GM19328 (cell line): ENCODE measurements at regions not wholly inside any gene's neighbourhood (a gene's known extent, or its start where the extent isn't known, plus 50 kb on each side); places are given as distances from the start of the nearest gene placed in this dataset.

Source experiments
- ATAC-seq: cut with Tn5 transposase; IDR thresholded peaks from one replicate; pipeline ENCODE4 v1.9.1; 2021; ENCODE audit warnings: mild to moderate bottlenecking, moderate library complexity; ENCODE audit not compliant: unreplicated experiment

DNA sequence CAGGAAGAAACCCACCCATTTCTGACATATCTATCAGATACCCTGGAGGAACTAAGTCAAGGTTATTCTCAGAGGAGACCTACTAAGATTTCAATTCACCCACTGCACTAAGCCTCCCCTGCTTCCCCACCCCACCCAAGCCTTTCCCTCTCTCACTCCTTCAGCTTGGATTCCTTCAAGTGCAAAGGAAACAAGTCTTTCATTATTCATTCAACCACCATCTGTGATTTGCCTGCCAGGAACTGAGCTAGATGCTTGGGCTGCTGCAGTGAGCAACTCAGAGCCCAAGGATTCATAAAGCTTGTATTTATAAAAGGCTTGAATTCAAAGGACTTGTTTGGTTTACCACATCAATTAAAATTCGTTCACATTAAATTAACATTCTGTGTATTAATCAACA, 161.3 kb downstream of the GXYLT1 start:
- ATAC-seq = no peak

DNA sequence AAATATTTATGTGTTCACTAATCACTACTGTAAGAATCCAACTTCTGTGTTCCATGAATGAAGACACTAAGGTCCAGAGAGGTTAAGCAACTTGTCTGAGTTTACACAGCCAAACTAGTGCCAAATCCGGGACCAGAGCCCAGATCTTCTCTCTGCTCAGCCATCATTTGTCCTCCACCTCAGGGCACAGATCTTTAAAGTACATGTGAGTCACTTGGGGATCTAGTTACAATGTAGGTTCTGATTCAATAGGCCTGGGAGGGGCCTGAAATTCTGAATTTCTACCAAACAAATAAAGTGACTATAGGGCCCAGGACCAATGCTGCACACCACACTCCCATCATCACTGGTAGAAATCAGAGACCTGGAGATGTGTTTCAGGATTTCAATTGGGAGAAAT, 162.9 kb downstream of the GXYLT1 start:
- ATAC-seq = no peak

GRCh38 chr12:41981013-41981412, 163.7 kb downstream of the GXYLT1 start:
- no peak for ATAC-seq

GRCh38 chr12:41980390-41980789, 164.3 kb downstream of the GXYLT1 start:
- no peak for ATAC-seq

DNA sequence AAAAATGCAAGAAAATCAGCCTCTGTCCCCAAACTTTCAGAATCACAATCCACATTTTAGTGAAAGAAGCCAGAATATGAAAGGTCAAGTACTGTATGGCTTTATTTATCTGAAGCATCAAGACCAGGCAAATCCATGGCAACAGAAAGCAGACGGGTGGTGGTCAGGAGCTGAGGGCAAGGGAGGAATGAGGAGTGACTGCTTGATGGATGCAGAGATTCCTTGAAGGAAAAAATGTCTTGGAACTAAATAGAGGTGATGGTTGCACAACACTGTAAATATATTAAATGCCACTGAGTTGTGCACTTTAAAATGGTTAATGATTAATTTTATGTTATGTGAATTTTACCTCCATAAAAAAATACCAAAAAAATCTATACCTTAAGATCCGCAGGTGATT, 165.1 kb downstream of the GXYLT1 start:
- no peak for ATAC-seq

DNA sequence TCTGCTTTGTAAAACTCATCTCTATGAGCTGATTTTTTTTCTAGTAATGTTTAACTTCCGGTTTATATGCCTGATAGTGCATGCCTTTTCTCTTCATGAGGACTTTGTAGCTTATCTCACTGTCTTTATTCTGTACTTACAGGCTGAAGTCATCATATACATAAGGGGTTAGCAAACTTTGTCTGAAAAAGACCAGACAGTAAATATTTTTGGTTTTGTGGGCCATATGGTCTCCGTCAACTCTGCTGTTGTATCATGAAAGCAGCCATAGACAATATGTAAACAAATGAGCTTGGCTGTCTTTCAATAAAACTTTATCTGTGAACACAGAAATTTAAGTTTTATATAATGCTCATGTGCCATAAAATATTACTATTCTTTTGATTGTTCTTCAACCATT, 172.1 kb downstream of the GXYLT1 start:
- ATAC-seq = no peak

DNA sequence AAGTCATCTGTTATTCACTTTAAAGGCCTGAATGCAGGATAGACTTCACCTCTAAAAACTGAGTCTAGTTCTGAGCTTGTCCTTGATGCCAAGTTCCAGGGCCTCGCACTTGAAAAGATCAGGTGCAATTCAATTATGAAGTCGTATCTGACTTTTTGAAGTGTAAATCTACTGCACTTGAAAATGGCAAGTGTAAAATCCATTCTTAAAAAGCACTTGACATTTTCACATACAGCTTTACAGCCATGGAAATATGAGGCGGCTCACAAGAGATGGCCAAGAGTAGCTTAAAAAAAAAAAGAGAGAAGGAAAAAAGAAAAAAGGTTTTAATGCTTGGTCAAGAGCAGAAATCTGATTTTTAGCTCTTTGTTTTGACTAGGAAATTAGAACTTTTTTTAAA, 172.5 kb downstream of the GXYLT1 start:
- ATAC-seq = no peak

DNA sequence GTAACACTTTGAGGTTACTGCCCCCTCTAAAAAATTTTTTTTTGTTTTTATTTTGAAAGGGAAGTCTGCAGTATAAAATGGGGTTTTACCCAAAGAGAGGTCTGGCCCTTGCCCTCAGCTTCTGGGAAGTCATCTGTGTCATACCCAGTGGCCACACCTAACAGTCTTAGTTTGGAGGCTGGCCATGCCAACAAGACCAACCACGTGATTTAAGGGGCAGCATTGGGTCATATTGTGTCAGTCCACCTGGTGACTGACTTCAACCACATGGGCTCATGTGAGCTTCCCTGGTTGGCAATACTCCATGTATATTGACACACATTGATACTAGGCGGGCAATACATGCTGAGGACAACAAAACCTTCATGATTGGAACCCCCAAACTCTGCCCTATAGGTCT, 173.9 kb downstream of the GXYLT1 start:
- no peak for ATAC-seq

DNA sequence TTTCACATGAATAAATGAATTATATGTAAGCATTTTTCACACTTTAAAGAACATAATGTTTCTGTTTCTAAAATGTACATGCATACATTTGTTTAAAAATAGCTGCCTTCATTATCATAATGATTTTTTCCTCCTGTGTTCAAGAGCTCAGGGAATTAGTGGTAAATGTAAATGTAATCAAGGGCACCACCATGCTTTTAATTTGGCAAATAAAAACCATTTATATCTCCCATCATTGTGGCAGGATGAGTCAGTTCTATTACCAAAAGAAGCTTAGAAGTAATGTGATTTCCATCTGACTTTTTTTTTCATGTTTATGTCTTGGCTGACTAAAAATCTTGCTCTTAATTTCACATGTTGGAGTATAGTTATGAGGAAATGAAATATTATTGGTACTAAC, 176.1 kb downstream of the GXYLT1 start:
- ATAC-seq = no peak

DNA sequence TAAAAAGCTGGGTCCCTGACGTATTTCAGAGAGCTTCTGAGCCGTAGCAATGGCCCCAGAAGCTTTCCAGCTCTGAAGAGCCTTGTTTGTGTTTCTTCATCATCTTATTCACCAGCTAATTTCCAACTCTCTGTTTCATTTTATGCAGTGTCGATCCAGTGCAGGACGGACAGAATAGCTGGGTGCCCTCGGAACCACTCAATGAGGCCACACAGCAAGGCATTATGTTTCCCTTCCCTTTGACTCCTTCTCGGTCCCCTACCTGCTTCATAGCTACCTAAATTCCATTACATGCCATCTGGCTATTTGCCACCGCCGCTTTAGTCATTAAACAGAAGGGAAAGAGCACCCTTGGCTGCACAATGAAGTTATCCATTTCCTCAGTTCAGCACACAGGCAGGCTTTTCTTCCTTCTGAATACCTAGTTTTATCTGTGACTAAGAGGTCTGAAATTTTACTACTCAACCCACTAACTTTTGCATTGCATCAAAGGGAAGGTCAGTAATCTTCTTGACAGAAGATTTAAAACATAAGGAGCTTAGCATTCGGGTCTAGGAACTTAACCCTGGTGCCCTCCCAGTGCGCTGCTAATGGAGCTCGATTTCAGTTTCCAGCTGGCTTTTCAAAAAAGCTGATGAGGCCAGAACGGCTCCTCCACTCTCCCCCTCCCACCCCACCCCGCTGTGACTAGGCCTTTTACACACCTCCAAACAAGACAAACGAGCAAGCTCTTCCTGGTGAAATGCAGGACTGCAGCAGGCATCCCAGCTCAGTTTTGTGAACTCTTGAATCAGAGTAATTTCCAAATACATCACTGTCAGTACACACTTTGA, 176.8 kb downstream of the GXYLT1 start:
- no peak for ATAC-seq

GRCh38 chr12:41966916-41967315, 177.8 kb downstream of the GXYLT1 start:
- no peak for ATAC-seq

DNA sequence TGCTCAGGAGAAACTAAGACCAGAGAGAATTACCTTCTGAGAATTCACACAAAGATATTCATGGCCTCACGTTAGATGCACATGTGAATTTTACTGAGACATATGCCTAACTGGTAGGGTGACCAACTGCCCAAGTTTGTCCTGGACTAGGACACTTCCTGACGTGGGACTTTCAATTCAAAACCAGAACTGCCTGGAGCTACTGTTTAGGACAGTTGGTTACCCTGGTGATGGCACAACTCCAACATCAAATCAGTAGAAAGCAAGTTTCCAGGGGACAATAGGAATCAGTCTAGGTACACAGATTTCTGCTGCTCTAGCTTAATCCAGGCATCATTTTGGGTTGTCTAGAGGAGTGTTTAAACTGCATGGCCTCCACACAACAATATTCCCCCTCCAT, 178.7 kb downstream of the GXYLT1 start:
- ATAC-seq = no peak

DNA sequence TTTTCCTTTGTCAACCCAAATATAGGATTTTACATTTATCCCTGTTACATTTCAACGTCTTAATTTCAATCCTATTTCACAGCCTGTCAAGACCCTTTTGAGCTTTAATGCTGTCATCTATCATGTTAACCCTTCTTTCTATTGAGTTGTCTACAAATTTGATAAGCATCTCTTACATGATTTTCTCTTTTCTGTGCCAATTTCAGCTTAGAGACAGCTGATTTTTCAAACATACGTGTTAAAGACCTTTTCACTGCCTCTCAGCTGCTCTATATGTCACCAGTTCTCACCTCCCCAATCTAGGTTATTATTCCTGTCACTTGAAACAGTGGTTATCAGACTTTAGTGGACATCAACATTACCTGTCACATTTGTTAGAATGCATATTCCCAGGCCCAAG, 181.3 kb downstream of the GXYLT1 start:
- ATAC-seq = no peak

DNA sequence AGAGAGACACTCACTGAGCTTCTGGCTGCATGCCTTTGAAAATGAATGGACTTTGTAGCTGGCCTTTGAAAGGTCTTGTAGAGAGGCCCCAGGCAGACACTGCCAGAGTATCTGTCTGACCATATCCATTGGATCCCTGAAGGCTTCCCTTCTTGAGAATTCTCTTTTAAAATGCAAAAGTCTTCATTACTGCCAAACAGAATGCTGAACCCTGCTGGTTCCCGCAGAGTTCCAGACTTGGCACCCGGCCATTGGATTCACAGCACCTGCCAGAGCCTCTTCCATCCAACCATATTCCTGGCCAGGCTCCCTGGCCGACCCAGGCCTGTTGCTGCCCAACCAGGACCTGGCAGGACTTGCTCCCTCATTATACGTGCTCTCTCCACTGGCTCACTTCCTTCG, 182.5 kb downstream of the GXYLT1 start:
- ATAC-seq = no peak

GRCh38 chr12:41959271-41959670, 185.4 kb downstream of the GXYLT1 start:
- no peak for ATAC-seq

GRCh38 chr12:41956353-41956752, 188.3 kb downstream of the GXYLT1 start:
- no peak for ATAC-seq

GRCh38 chr12:41950455-41950854, 194.2 kb downstream of the GXYLT1 start:
- ATAC-seq = no peak

DNA sequence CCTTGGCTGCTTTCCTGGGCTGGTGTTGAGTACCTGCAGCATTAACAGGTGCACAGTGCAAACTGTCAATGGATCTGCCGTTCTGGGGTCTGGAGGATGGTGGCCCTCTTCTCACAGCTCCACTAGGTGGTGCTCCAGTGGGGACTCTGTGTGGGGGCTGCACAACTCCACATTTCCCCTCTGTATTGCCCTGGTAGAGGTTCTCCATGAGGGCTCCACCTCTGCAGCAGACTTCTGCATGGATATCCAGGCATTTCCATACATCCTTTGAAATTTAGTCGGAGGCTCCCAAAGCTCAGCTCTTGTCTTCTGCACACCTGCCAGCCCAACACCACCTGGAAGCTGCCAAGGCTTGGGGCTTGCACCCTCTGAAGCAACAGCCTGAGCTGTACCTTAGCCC, 198.6 kb downstream of the GXYLT1 start:
- ATAC-seq = no peak

DNA sequence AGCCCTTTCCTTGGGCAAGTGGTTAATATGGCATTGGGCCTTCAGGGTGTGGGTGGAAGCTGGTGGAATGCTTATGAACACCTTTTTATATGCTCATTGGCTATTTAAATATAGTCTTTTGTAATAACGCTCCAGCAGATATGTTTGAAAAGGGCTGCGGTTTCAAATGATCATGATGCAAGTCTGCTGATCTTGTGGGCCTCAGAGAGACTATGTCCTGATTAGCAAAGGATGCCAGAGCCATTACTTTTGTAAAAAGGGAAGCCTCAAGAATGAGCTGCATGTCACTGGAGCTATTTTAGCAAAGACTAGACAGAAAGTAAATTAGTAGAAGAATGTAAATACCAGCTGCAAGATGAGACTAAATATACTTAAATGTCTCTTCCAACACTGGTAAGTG, 200.5 kb downstream of the GXYLT1 start:
- ATAC-seq = no peak

- ATAC-seq = no peak
Observed at GRCh38 chr12:41943671-41944070, 201.0 kb downstream of the GXYLT1 start.

GRCh38 chr12:41942354-41942753, 202.3 kb downstream of the GXYLT1 start:
- no peak for ATAC-seq

DNA sequence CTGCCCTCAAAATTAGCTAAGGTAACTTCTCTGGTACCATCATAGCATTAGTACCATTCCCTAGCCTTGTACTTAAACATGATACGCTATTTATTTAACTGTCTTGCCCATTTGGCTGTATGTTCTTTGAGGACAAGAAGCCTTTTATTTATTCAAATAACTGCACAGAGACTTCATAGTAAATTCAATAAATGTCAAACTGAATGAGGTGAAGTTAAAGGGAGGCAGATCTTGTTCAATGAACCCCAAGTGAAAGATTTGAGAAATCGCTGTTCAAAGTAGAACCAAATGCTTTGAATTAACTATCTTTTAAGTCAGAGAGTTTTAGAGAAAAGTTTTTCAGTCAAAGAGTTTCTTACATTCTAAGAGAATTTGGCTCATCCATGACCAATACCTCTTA, 203.6 kb downstream of the GXYLT1 start:
- ATAC-seq = no peak

- no peak for ATAC-seq
Observed at GRCh38 chr12:41940571-41940970, 204.1 kb downstream of the GXYLT1 start.
